A549 (cell line): ENCODE measurements at regions not wholly inside any gene's neighbourhood (a gene's known extent, or its start where the extent isn't known, plus 50 kb on each side); places are given as distances from the start of the nearest gene placed in this dataset.
A peak's percentile ranks its signal among the peaks of the same experiment; 100 is the strongest.

ENCODE experiments used
- ATAC-seq, 2 experiments: fragments of 200-7000 bp in 1 of 2; fragments of >200 bp in 1 of 2; cut with Nextera tagmentation in 1 of 2; cut with Tn5 transposase in 1 of 2; 3 replicates each; pipeline versions ENCODE4 v1.8.0 to v1.9.1; 2018 to 2020; ENCODE audit warnings: mild to moderate bottlenecking in 1 of 2, moderate library complexity in 1 of 2
- CTCF ChIA-PET: fragments of 300-600 bp; sonication (Branson Sonifier 250); formaldehyde crosslinking; extraction: SDS; loops from one replicate; lab custom pipeline; 2021; ENCODE audit warnings: antibody characterized with exemption, inconsistent platforms; lab: Yijun Ruan, JAX
- POLR2A ChIA-PET: fragments of 350-600 bp; formaldehyde crosslinking; extraction: SDS; loops from one replicate; lab custom pipeline; 2021; ENCODE audit warnings: antibody characterized with exemption, inconsistent platforms; lab: Yijun Ruan, JAX
- DNase-seq, 2 experiments: peaks; one replicate each; pipeline versions ENCODE4 v3.0.0 to v3.0.0-alpha.2; 2011 to 2016; ENCODE audit warnings: low read depth in 1 of 2, low spot score in 1 of 2
- FAIRE-seq: peaks from 2 replicates; lab custom pipeline; 2011; peaks lifted over from hg19 to GRCh38; lab: Jason Lieb, UNC
- H3K27ac ChIP-seq, 2 experiments: fragments of >200 bp; sonication (Bioruptor Twin); formaldehyde crosslinking; 3 replicates each; pipeline ENCODE4 v1.5.1; 2016 to 2017
- H3K4me1 ChIP-seq: fragments of >200 bp; sonication (Bioruptor Twin); formaldehyde crosslinking; 3 replicates; pipeline ENCODE4 v1.6.1; 2016
- H3K4me2 ChIP-seq: fragments of >200 bp; sonication (Bioruptor Twin); formaldehyde crosslinking; 3 replicates; pipeline ENCODE4 v1.6.1; 2016
- H3K4me3 ChIP-seq: fragments of >200 bp; sonication (Bioruptor Twin); formaldehyde crosslinking; 3 replicates; pipeline ENCODE4 v1.5.1; 2016
- H3K9me3 ChIP-seq: fragments of >200 bp; sonication (Bioruptor Twin); formaldehyde crosslinking; 3 replicates; pipeline ENCODE4 v1.6.1; 2016
- BCL3 ChIP-seq: fragments of >200 bp; sonication (Bioruptor Twin); formaldehyde crosslinking; IDR thresholded peaks from 3 replicates; pipeline ENCODE4 v1.6.1; 2016
- GATA3 ChIP-seq: IDR thresholded peaks from 2 replicates; pipeline ENCODE4 v1.6.1; 2012; ENCODE audit warnings: borderline replicate concordance
- HEYL ChIP-seq: fragments of 250-450 bp; sonication (Bioruptor Pico); IDR thresholded peaks from 2 replicates; pipeline ENCODE4 v1.8.0; 2021; ENCODE audit warnings: mild to moderate bottlenecking, moderate library complexity
- JUN ChIP-seq, 2 experiments: fragments of >200 bp; sonication (Bioruptor Twin); formaldehyde crosslinking; IDR thresholded peaks; 2 replicates in 1 of 2; 3 replicates in 1 of 2; pipeline ENCODE4 v1.6.1; 2016 to 2017
- MAFK ChIP-seq: fragments of 450-650 bp; IDR thresholded peaks from 2 replicates; pipeline ENCODE4 v1.6.1; 2014; ENCODE audit not compliant: partially characterized antibody
- NPAS2 ChIP-seq: fragments of 250-450 bp; sonication (Bioruptor Pico); IDR thresholded peaks from 2 replicates; pipeline ENCODE4 v1.8.0; 2022; ENCODE audit warnings: mild to moderate bottlenecking, moderate library complexity, borderline replicate concordance
- PHF8 ChIP-seq: fragments of 200-600 bp; sonication (generic); IDR thresholded peaks from 2 replicates; pipeline ENCODE4 v1.6.1; 2016; ENCODE audit warnings: low read depth, mild to moderate bottlenecking, antibody characterized with exemption, moderate library complexity, borderline replicate concordance
- POLR2A ChIP-seq: IDR thresholded peaks from 2 replicates; pipeline ENCODE4 v1.6.1; 2012; ENCODE audit warnings: mild to moderate bottlenecking, low read length
- RAD21 ChIP-seq, 2 experiments: fragments of >200 bp in 1 of 2; sonication (Bioruptor Twin) in 1 of 2; formaldehyde crosslinking in 1 of 2; IDR thresholded peaks in 1 of 2; conservative IDR thresholded peaks in 1 of 2; 2 replicates in 1 of 2; 3 replicates in 1 of 2; pipeline ENCODE4 v1.6.1; 2012 to 2018; ENCODE audit warnings: inconsistent platforms in 1 of 2
- SMC3 ChIP-seq: fragments of >200 bp; sonication (Bioruptor Twin); formaldehyde crosslinking; IDR thresholded peaks from 3 replicates; pipeline ENCODE4 v1.6.1; 2018; ENCODE audit warnings: inconsistent platforms
- TFCP2L1 ChIP-seq: fragments of 250-450 bp; sonication (Bioruptor Pico); IDR thresholded peaks from 2 replicates; pipeline ENCODE4 v1.5.0; 2021; ENCODE audit warnings: mild to moderate bottlenecking
- ZNF302 ChIP-seq: fragments of 250-450 bp; sonication (Bioruptor Pico); IDR thresholded peaks from 2 replicates; pipeline ENCODE4 v1.9.0; 2021; ENCODE audit warnings: inconsistent platforms, mild to moderate bottlenecking, moderate library complexity
- WGBS: methylation state at CpG from one replicate; pipeline ENCODE4 v1.1.6; 2017; ENCODE audit errors: missing lambda C conversion rate; 5-methylcytosine and 5-hydroxymethylcytosine counted together
- TF ChIP-seq, protein P1 (sequence below): fragments of 200-600 bp; sonication (generic); IDR thresholded peaks from 2 replicates; pipeline ENCODE4 v1.6.1; 2016; ENCODE audit warnings: antibody characterized with exemption, mild to moderate bottlenecking, moderate library complexity

GRCh38 chr1:209412566-209412965 lies 170.9 kb upstream of the CAMK1G start (continued):
- TF ChIP-seq, protein P1, sequence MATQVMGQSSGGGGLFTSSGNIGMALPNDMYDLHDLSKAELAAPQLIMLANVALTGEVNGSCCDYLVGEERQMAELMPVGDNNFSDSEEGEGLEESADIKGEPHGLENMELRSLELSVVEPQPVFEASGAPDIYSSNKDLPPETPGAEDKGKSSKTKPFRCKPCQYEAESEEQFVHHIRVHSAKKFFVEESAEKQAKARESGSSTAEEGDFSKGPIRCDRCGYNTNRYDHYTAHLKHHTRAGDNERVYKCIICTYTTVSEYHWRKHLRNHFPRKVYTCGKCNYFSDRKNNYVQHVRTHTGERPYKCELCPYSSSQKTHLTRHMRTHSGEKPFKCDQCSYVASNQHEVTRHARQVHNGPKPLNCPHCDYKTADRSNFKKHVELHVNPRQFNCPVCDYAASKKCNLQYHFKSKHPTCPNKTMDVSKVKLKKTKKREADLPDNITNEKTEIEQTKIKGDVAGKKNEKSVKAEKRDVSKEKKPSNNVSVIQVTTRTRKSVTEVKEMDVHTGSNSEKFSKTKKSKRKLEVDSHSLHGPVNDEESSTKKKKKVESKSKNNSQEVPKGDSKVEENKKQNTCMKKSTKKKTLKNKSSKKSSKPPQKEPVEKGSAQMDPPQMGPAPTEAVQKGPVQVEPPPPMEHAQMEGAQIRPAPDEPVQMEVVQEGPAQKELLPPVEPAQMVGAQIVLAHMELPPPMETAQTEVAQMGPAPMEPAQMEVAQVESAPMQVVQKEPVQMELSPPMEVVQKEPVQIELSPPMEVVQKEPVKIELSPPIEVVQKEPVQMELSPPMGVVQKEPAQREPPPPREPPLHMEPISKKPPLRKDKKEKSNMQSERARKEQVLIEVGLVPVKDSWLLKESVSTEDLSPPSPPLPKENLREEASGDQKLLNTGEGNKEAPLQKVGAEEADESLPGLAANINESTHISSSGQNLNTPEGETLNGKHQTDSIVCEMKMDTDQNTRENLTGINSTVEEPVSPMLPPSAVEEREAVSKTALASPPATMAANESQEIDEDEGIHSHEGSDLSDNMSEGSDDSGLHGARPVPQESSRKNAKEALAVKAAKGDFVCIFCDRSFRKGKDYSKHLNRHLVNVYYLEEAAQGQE = no peak

- ChIA-PET POLR2A (no interaction called here), CTCF (interaction anchor here (0.6 to 1.4 kb wide), 2 partner anchors 9 to 410 kb away, joined by 3 read pairs; no protein-coding TSS in a partner anchor)
- WGBS = 67% methylated on average over 3 of the region's 3 CpGs
- H3K4me1 ChIP-seq = peaks cover 48% of the 10 kb centered on the region
- no peaks in the 10 kb centered on the region for H3K9me3 ChIP-seq
- DNase-seq (no peak), ATAC-seq (no peak), FAIRE-seq (no peak)
- peak overlapping the region in 1 of 2 experiments; percentile 79; a peak in 4 of 6 replicates for H3K27ac ChIP-seq
- no peak overlapping the region for H3K4me3 ChIP-seq
- no peak overlapping the region for H3K4me2 ChIP-seq
- TF ChIP-seq TFCP2L1 (CRISPR knock-in tag) = no peak
- no peak for TF ChIP-seq JUN (IDR thresholded peaks at IDR 0.05)
- TF ChIP-seq PHF8 = no peak
These were observed 170.5 kb upstream of the CAMK1G start for GRCh38 chr1:209413062-209413461.

DNA sequence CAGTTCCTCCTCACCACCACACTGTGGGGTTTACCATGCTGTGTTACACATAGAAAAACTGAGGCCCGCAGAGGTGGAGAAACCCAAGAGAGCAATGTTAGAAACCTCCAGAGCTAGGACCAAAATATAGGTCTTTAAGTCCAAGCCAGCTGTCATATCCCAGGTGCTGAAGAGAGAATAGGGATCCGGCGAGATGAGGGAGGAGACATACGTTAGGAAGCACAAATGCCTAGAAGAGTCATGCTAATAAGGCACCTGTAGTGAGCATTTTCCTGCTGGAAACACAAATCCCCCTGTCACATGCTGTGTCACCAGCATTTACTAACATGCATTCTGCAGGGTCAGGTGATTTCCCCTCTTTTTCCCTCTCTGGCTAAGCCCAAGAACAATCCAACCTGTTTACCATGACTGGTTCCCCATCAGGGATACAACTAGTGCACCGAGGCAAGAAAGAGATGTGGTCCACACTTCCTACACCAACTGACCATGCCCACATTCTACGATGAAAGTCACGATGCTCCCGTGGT lies 168.6 kb upstream of the CAMK1G start:
- WGBS = 83% methylated on average over 8 of the region's 8 CpGs
- no peak overlapping the region for H3K27ac ChIP-seq

DNA sequence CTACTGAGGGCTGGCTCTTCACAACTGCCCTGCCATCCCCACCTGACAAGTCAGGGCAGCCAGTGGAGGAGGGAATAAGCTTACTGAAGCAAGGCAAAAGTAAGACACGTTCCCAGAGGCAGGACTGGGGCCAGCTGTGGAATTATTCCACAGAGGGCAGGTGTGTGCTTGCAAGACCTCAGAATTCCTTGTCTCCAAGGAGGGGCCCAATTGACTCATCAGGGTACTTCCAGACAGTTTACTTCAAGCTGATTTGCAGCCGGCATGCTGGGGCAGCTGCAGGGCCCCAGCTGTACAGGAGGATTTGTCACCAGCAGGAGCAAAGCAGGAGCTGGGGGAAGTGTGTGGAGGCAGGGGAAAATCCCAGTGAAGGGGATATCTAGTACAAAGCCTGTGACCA lies 167.5 kb upstream of the CAMK1G start:
- Histone ChIP-seq H3K9me3 (no peaks in the 10 kb centered on the region), H3K4me3 (no peak overlapping the region), H3K27ac (peak overlapping the region in 1 of 2 experiments; percentile 51; a peak in 2 of 6 replicates), H3K4me1 (peaks cover 24% of the 10 kb centered on the region), H3K4me2 (no peak overlapping the region)
- POLR2A ChIA-PET = no interaction called here
- WGBS = 13% methylated on average over 2 of the region's 2 CpGs
- ATAC-seq (peak in 1 of 2 experiments; percentile 36; a peak in 2 of 6 replicates), DNase-seq (peak in 1 of 2 experiments; percentile 29), FAIRE-seq (no peak)
- CTCF ChIA-PET = interaction anchor here (1.1 to 2.0 kb wide), 3 partner anchors 19 to 167 kb away, joined by 3 to 5 read pairs (median 3); no protein-coding TSS in a partner anchor
- TF ChIP-seq ZNF302 (CRISPR knock-in tag) (no peak), GATA3 (no peak), RAD21 (conservative IDR thresholded peaks at IDR 0.05 in 1 of 2, IDR thresholded peaks at IDR 0.05 in 1 of 2) (no peak), BCL3 (no peak)

More for the DNA sequence above, 168.6 kb upstream of the CAMK1G start:
- Histone ChIP-seq H3K4me3 (no peak overlapping the region), H3K4me1 (peaks cover 36% of the 10 kb centered on the region), H3K4me2 (no peak overlapping the region), H3K9me3 (no peaks in the 10 kb centered on the region)
- ATAC-seq = no peak
- TF ChIP-seq MAFK (no peak), POLR2A (no peak), SMC3 (no peak), RAD21 (conservative IDR thresholded peaks at IDR 0.05 in 1 of 2, IDR thresholded peaks at IDR 0.05 in 1 of 2) (no peak), HEYL (CRISPR knock-in tag) (no peak), NPAS2 (no peak)
- TF ChIP-seq, protein P1 = no peak
- DNase-seq = no peak
- POLR2A ChIA-PET = no interaction called here
- FAIRE-seq = no peak
- CTCF ChIA-PET = interaction anchor here (1.2 to 1.8 kb wide), 2 partner anchors 10 to 21 kb away, joined by 3 to 6 read pairs; no protein-coding TSS in a partner anchor
